WTC11 (cell line): ENCODE measurements at regions not wholly inside any gene's neighbourhood (a gene's known extent, or its start where the extent isn't known, plus 50 kb on each side); places are given as distances from the start of the nearest gene placed in this dataset.

Experiments
- ATAC-seq: fragments of 200-7000 bp; cut with Tn5 transposase; 2 replicates; pipeline ENCODE4 v1.10.0; 2021; ENCODE audit warnings: mild to moderate bottlenecking, moderate library complexity
- CTCF ChIA-PET: fragments of 300-600 bp; sonication (Branson Sonifier 250); formaldehyde crosslinking; loops from one replicate; lab custom pipeline; 2021; ENCODE audit warnings: antibody characterized with exemption; lab: Charles Lee
- POLR2A ChIA-PET: fragments of 350-600 bp; sonication (Branson Sonifier 250); formaldehyde crosslinking; loops from one replicate; lab custom pipeline; 2021; ENCODE audit warnings: antibody characterized with exemption; lab: Charles Lee
- DNase-seq: peaks from one replicate; pipeline ENCODE4 v3.0.0; 2021; ENCODE audit warnings: low spot score
- H3K27ac Mint-ChIP-seq: 2 replicates; pipeline ENCODE4 v1.8.0; 2021; ENCODE audit warnings: mixed read lengths
- H3K27me3 Mint-ChIP-seq: 2 replicates; pipeline ENCODE4 v1.8.0; 2021; ENCODE audit warnings: low read depth, mild to moderate bottlenecking, moderate library complexity, mixed read lengths
- H3K36me3 Mint-ChIP-seq: 2 replicates; pipeline ENCODE4 v1.8.0; 2021; ENCODE audit warnings: mixed read lengths
- H3K4me1 Mint-ChIP-seq: 2 replicates; pipeline ENCODE4 v1.8.0; 2022; ENCODE audit warnings: mixed read lengths
- H3K4me3 Mint-ChIP-seq: 2 replicates; pipeline ENCODE4 v1.8.0; 2021; ENCODE audit warnings: mild to moderate bottlenecking, moderate library complexity, mixed read lengths
- H3K9me3 Mint-ChIP-seq: 2 replicates; pipeline ENCODE4 v1.8.0; 2021; ENCODE audit warnings: mixed read lengths
- EMX1 ChIP-seq: fragments of 250-450 bp; sonication (Bioruptor Pico); IDR thresholded peaks from 2 replicates; pipeline ENCODE4 v1.8.0; 2021; ENCODE audit warnings: mild to moderate bottlenecking
- FOXP1 ChIP-seq: sonication (generic); formaldehyde crosslinking; IDR thresholded peaks from 2 replicates; pipeline ENCODE4 v1.8.0; 2022; ENCODE audit warnings: missing genetic modification reagents, mild to moderate bottlenecking, moderate library complexity, borderline replicate concordance
- GABPB1 ChIP-seq: sonication (generic); formaldehyde crosslinking; IDR thresholded peaks from 2 replicates; pipeline ENCODE4 v1.8.1; 2023; ENCODE audit warnings: mild to moderate bottlenecking, missing genetic modification reagents
- NR3C1 ChIP-seq: sonication (generic); formaldehyde crosslinking; conservative IDR thresholded peaks from 2 replicates; pipeline ENCODE4 v1.8.1; 2023; ENCODE audit warnings: low read depth, mild to moderate bottlenecking, missing genetic modification reagents
- PRRX2 ChIP-seq: fragments of 250-450 bp; sonication (Bioruptor Pico); IDR thresholded peaks from 2 replicates; pipeline ENCODE4 v1.8.0; 2021; ENCODE audit warnings: mild to moderate bottlenecking
- ZBTB21 ChIP-seq: sonication (generic); formaldehyde crosslinking; IDR thresholded peaks from 2 replicates; pipeline ENCODE4 v1.8.1; 2023; ENCODE audit warnings: mild to moderate bottlenecking, missing genetic modification reagents, borderline replicate concordance
- ZNF121 ChIP-seq: sonication (generic); formaldehyde crosslinking; IDR thresholded peaks from 2 replicates; pipeline ENCODE4 v1.8.0; 2023; ENCODE audit warnings: missing genetic modification reagents
- ZNF396 ChIP-seq: fragments of 250-450 bp; sonication (Bioruptor Pico); IDR thresholded peaks from 2 replicates; pipeline ENCODE4 v1.8.0; 2021; ENCODE audit warnings: mild to moderate bottlenecking, moderate library complexity, borderline replicate concordance
- ZNF671 ChIP-seq: fragments of 250-450 bp; sonication (Bioruptor Pico); IDR thresholded peaks from 2 replicates; pipeline ENCODE4 v1.8.0; 2021; ENCODE audit warnings: mild to moderate bottlenecking
- TF ChIP-seq, protein P1 (sequence below): sonication (generic); formaldehyde crosslinking; IDR thresholded peaks from 2 replicates; pipeline ENCODE4 v1.8.0; 2023; ENCODE audit warnings: missing genetic modification reagents, mild to moderate bottlenecking, borderline replicate concordance
- TF ChIP-seq, protein P2 (sequence below): sonication (generic); formaldehyde crosslinking; IDR thresholded peaks from 2 replicates; pipeline ENCODE4 v1.8.1; 2022; ENCODE audit warnings: low read depth, missing genetic modification reagents, borderline replicate concordance
- TF ChIP-seq, protein P3 (sequence below): sonication (generic); formaldehyde crosslinking; IDR thresholded peaks from 2 replicates; pipeline ENCODE4 v1.8.0; 2022; ENCODE audit warnings: mild to moderate bottlenecking, missing genetic modification reagents
- TF ChIP-seq, protein P4 (sequence below): sonication (generic); formaldehyde crosslinking; IDR thresholded peaks from 2 replicates; pipeline ENCODE4 v1.8.0; 2023; ENCODE audit warnings: missing genetic modification reagents
- TF ChIP-seq, protein P5 (sequence below): sonication (generic); formaldehyde crosslinking; IDR thresholded peaks from 2 replicates; pipeline ENCODE4 v1.8.1; 2022; ENCODE audit warnings: missing genetic modification reagents, borderline replicate concordance
- TF ChIP-seq, protein P6 (sequence below): fragments of 250-450 bp; sonication (Bioruptor Pico); IDR thresholded peaks from 2 replicates; pipeline ENCODE4 v1.9.0; 2021; ENCODE audit warnings: mild to moderate bottlenecking

DNA sequence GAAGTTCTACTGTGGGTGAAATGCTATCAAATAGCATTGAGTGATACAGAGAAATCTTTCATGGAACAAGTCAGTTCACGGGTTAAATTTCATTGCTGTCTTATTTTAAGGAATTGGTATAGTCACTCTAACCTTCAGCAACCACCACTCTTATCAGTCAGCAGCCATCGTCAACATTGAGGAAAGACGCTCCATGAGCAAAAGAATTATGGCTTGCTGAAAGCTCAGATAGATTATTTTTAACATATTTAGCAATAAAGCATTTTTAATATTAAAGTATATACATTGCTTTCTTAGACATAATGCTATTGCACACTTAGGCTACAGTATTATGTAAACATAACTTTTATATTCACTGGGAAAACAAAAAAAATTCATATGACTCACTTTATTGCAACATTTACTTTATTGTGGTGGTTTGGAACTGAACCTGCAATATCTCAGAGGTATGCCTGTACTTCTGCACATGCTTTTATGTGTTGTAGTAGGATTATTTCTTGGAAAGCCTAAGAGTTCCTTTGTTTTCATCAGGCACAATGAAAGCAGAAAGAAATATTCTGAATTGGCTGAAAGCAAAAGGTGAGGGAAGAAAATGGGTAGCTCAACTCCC, 586.7 kb downstream of the GBA3 start (continued):
- TF ChIP-seq, protein P1, sequence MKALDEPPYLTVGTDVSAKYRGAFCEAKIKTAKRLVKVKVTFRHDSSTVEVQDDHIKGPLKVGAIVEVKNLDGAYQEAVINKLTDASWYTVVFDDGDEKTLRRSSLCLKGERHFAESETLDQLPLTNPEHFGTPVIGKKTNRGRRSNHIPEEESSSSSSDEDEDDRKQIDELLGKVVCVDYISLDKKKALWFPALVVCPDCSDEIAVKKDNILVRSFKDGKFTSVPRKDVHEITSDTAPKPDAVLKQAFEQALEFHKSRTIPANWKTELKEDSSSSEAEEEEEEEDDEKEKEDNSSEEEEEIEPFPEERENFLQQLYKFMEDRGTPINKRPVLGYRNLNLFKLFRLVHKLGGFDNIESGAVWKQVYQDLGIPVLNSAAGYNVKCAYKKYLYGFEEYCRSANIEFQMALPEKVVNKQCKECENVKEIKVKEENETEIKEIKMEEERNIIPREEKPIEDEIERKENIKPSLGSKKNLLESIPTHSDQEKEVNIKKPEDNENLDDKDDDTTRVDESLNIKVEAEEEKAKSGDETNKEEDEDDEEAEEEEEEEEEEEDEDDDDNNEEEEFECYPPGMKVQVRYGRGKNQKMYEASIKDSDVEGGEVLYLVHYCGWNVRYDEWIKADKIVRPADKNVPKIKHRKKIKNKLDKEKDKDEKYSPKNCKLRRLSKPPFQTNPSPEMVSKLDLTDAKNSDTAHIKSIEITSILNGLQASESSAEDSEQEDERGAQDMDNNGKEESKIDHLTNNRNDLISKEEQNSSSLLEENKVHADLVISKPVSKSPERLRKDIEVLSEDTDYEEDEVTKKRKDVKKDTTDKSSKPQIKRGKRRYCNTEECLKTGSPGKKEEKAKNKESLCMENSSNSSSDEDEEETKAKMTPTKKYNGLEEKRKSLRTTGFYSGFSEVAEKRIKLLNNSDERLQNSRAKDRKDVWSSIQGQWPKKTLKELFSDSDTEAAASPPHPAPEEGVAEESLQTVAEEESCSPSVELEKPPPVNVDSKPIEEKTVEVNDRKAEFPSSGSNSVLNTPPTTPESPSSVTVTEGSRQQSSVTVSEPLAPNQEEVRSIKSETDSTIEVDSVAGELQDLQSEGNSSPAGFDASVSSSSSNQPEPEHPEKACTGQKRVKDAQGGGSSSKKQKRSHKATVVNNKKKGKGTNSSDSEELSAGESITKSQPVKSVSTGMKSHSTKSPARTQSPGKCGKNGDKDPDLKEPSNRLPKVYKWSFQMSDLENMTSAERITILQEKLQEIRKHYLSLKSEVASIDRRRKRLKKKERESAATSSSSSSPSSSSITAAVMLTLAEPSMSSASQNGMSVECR (CRISPR knock-in tag) = no peak
- TF ChIP-seq ZNF671 (CRISPR knock-in tag) (no peak), ZNF396 (CRISPR knock-in tag) (no peak), FOXP1 (CRISPR knock-in tag) (no peak)
- TF ChIP-seq, protein P2, sequence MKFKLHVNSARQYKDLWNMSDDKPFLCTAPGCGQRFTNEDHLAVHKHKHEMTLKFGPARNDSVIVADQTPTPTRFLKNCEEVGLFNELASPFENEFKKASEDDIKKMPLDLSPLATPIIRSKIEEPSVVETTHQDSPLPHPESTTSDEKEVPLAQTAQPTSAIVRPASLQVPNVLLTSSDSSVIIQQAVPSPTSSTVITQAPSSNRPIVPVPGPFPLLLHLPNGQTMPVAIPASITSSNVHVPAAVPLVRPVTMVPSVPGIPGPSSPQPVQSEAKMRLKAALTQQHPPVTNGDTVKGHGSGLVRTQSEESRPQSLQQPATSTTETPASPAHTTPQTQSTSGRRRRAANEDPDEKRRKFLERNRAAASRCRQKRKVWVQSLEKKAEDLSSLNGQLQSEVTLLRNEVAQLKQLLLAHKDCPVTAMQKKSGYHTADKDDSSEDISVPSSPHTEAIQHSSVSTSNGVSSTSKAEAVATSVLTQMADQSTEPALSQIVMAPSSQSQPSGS (CRISPR knock-in tag) = no peak
- TF ChIP-seq, protein P3, sequence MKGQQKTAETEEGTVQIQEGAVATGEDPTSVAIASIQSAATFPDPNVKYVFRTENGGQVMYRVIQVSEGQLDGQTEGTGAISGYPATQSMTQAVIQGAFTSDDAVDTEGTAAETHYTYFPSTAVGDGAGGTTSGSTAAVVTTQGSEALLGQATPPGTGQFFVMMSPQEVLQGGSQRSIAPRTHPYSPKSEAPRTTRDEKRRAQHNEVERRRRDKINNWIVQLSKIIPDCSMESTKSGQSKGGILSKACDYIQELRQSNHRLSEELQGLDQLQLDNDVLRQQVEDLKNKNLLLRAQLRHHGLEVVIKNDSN (CRISPR knock-in tag) = no peak

DNA sequence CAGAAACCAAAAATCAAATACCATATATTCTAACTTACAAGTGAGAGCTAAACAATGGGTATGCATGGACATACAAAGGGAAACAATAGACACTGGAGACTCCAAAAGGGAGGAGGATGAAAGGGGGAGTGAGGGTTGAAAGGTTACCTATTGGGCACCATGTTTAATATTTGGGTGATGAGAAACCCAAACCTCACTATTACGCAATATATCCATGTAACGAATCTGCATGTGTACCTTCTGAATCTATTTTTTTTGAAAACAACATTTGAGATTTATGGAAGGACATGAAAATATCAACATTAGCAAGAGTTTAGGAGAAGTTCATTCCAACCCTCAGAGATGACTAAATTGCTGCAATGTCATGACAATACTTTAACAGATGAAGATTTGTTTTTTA, 586.1 kb downstream of the GBA3 start:
- Mint-ChIP-seq H3K4me3 (no peak overlapping the region), H3K9me3 (no peaks in the 10 kb centered on the region; the same call in 1 of the 2 replicates), H3K36me3 (no peaks in the 10 kb centered on the region), H3K4me1 (no peaks in the 10 kb centered on the region), H3K27ac (no peak overlapping the region), H3K27me3 (no peaks in the 10 kb centered on the region)
- ChIA-PET CTCF (no interaction called here), POLR2A (no interaction called here)
- DNase-seq (no peak), ATAC-seq (no peak)
- no peak for TF ChIP-seq ZBTB21
- TF ChIP-seq, protein P4, sequence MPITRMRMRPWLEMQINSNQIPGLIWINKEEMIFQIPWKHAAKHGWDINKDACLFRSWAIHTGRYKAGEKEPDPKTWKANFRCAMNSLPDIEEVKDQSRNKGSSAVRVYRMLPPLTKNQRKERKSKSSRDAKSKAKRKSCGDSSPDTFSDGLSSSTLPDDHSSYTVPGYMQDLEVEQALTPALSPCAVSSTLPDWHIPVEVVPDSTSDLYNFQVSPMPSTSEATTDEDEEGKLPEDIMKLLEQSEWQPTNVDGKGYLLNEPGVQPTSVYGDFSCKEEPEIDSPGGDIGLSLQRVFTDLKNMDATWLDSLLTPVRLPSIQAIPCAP = no peak
- no peak for TF ChIP-seq NR3C1
- no peak for TF ChIP-seq EMX1 (CRISPR knock-in tag)
- TF ChIP-seq GABPB1 = no peak
- TF ChIP-seq PRRX2 (CRISPR knock-in tag) = no peak
- no peak for TF ChIP-seq ZNF121 (CRISPR knock-in tag)
- TF ChIP-seq, protein P5, sequence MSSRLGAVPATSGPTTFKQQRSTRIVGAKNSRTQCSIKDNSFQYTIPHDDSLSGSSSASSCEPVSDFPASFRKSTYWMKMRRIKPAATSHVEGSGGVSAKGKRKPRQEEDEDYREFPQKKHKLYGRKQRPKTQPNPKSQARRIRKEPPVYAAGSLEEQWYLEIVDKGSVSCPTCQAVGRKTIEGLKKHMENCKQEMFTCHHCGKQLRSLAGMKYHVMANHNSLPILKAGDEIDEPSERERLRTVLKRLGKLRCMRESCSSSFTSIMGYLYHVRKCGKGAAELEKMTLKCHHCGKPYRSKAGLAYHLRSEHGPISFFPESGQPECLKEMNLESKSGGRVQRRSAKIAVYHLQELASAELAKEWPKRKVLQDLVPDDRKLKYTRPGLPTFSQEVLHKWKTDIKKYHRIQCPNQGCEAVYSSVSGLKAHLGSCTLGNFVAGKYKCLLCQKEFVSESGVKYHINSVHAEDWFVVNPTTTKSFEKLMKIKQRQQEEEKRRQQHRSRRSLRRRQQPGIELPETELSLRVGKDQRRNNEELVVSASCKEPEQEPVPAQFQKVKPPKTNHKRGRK (CRISPR knock-in tag) = no peak
- TF ChIP-seq, protein P6, sequence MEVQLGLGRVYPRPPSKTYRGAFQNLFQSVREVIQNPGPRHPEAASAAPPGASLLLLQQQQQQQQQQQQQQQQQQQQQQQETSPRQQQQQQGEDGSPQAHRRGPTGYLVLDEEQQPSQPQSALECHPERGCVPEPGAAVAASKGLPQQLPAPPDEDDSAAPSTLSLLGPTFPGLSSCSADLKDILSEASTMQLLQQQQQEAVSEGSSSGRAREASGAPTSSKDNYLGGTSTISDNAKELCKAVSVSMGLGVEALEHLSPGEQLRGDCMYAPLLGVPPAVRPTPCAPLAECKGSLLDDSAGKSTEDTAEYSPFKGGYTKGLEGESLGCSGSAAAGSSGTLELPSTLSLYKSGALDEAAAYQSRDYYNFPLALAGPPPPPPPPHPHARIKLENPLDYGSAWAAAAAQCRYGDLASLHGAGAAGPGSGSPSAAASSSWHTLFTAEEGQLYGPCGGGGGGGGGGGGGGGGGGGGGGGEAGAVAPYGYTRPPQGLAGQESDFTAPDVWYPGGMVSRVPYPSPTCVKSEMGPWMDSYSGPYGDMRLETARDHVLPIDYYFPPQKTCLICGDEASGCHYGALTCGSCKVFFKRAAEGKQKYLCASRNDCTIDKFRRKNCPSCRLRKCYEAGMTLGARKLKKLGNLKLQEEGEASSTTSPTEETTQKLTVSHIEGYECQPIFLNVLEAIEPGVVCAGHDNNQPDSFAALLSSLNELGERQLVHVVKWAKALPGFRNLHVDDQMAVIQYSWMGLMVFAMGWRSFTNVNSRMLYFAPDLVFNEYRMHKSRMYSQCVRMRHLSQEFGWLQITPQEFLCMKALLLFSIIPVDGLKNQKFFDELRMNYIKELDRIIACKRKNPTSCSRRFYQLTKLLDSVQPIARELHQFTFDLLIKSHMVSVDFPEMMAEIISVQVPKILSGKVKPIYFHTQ (CRISPR knock-in tag) = no peak
- TF ChIP-seq, all 79 proteins: peak for 0
